Activated naive CD8-positive, alpha-beta T cell treated with anti-CD3 and anti-CD28 coated beads, Interleukin-2, amount 50 U/mL, for 24 hours (primary cell): ENCODE measurements at regions not wholly inside any gene's neighbourhood (a gene's known extent, or its start where the extent isn't known, plus 50 kb on each side); places are given as distances from the start of the nearest gene placed in this dataset.
"Not testable (repeated sequence)": the region's sequence is repeated elsewhere in the genome, so short reads cannot be mapped to it uniquely, and the experiment has no call there.

Source experiments
- ATAC-seq: fragments of 150-1000 bp; cut with Tn5 transposase; one replicate; pipeline ENCODE4 v1.10.0; 2021
- DNase-seq: peaks from one replicate; pipeline ENCODE4 v3.0.0; 2021
- H3K27ac Mint-ChIP-seq: one replicate; pipeline ENCODE4 v1.8.0; 2021; ENCODE audit warnings: mild to moderate bottlenecking, mixed read lengths
- H3K27me3 Mint-ChIP-seq: one replicate; pipeline ENCODE4 v1.8.0; 2021; ENCODE audit warnings: mixed read lengths
- H3K36me3 Mint-ChIP-seq: one replicate; pipeline ENCODE4 v1.8.0; 2021; ENCODE audit warnings: low read depth, mixed read lengths
- H3K4me1 Mint-ChIP-seq: one replicate; pipeline ENCODE4 v1.8.0; 2021; ENCODE audit warnings: mixed read lengths
- H3K4me3 Mint-ChIP-seq: one replicate; pipeline ENCODE4 v1.8.0; 2021; ENCODE audit warnings: mild to moderate bottlenecking, moderate library complexity, mixed read lengths
- H3K9me3 Mint-ChIP-seq: one replicate; pipeline ENCODE4 v1.8.0; 2021; ENCODE audit warnings: mixed read lengths

GRCh38 chr14:55839301-55839947 is 259.4 kb downstream of the KTN1 start:
- ATAC-seq, H3K4me1 Mint-ChIP-seq, DNase-seq, H3K4me3 Mint-ChIP-seq, H3K27me3 Mint-ChIP-seq, H3K36me3 Mint-ChIP-seq, H3K27ac Mint-ChIP-seq, H3K9me3 Mint-ChIP-seq: not testable (repeated sequence)

DNA sequence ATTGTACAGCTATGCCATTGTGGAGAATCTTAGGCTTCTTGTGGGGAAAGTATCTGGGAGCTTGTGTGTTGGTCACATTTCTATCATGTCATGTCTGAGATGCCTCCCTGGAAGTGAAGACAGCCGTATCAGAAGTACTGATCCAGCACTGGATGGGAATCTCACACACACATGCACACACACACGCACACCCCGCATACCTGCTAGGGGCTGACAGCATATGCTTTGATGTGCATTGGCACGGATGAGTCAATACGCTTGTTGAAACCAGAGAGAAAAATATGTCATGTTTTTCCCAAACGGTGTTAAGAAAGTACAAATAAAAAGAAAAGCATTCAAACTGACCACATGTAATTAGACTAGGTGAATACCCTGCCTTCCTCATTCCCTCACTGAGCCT is 260.8 kb downstream of the KTN1 start:
- Mint-ChIP-seq H3K4me3 (no peak overlapping the region), H3K27me3 (peaks cover 2% of the 10 kb centered on the region), H3K27ac (no peak overlapping the region), H3K36me3 (no peaks in the 10 kb centered on the region), H3K9me3 (no peaks in the 10 kb centered on the region), H3K4me1 (no peaks in the 10 kb centered on the region)
- ATAC-seq, result no peak
- DNase-seq, result no peak

GRCh38 chr14:55841625-55842024 is 261.6 kb downstream of the KTN1 start:
- Mint-ChIP-seq H3K27me3 (no peaks in the 10 kb centered on the region), H3K27ac (no peak overlapping the region)
- no peak for ATAC-seq

GRCh38 chr14:55843718-55844403 is 263.9 kb downstream of the KTN1 start:
- ATAC-seq, result no peak
- H3K36me3 Mint-ChIP-seq, result no peaks in the 10 kb centered on the region
- peaks cover 4% of the 10 kb centered on the region for H3K4me1 Mint-ChIP-seq
- no peaks in the 10 kb centered on the region for H3K9me3 Mint-ChIP-seq
- no peaks in the 10 kb centered on the region for H3K27me3 Mint-ChIP-seq
- no peak overlapping the region for H3K27ac Mint-ChIP-seq
- H3K4me3 Mint-ChIP-seq, result no peak overlapping the region
- DNase-seq, result no peak

More at GRCh38 chr14:55841625-55842024, 261.6 kb downstream of the KTN1 start:
- Mint-ChIP-seq H3K4me1 (no peaks in the 10 kb centered on the region), H3K36me3 (no peaks in the 10 kb centered on the region), H3K9me3 (no peaks in the 10 kb centered on the region), H3K4me3 (no peak overlapping the region)
- DNase-seq, result no peak

- H3K9me3 Mint-ChIP-seq, result no peaks in the 10 kb centered on the region
- peaks cover 3% of the 10 kb centered on the region for H3K27me3 Mint-ChIP-seq
- peaks cover 11% of the 10 kb centered on the region for H3K4me1 Mint-ChIP-seq
- ATAC-seq (no peak), DNase-seq (no peak)
- no peak overlapping the region for H3K4me3 Mint-ChIP-seq
- no peak overlapping the region for H3K27ac Mint-ChIP-seq
- H3K36me3 Mint-ChIP-seq, result no peaks in the 10 kb centered on the region
These were observed 266.2 kb downstream of the KTN1 start for GRCh38 chr14:55845963-55846825.

GRCh38 chr14:55846826-55847446 is 266.9 kb downstream of the KTN1 start:
- ATAC-seq, result no peak
- H3K27me3 Mint-ChIP-seq, result peaks cover 3% of the 10 kb centered on the region
- DNase-seq, result no peak

DNA sequence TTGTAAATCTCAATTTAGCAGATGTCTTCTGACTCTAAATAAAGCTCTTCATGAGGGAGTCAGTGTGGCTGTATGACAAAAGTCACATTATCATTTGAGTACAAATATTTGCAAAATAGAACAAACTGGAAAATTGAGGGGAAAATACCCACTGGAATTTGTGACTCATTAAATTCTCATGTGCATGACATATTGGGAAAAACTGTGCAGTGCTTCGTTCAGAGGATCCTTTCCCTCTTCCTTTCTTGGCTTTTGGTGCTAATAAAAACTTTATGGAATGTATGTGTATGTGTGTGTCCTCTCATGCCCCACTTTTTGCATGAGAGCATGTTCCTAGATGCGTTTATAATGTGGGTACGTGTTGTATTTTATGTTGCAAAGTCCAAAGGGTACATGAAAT is 267.8 kb downstream of the KTN1 start:
- H3K27me3 Mint-ChIP-seq, result peaks cover 3% of the 10 kb centered on the region
- H3K9me3 Mint-ChIP-seq, result no peaks in the 10 kb centered on the region
- no peaks in the 10 kb centered on the region for H3K36me3 Mint-ChIP-seq
- peaks cover 11% of the 10 kb centered on the region for H3K4me1 Mint-ChIP-seq
- DNase-seq (no peak), ATAC-seq (no peak)
- H3K4me3 Mint-ChIP-seq, result no peak overlapping the region
- no peak overlapping the region for H3K27ac Mint-ChIP-seq

More at GRCh38 chr14:55846826-55847446, 266.9 kb downstream of the KTN1 start:
- H3K4me3 Mint-ChIP-seq, result no peak overlapping the region
- H3K9me3 Mint-ChIP-seq, result no peaks in the 10 kb centered on the region
- H3K36me3 Mint-ChIP-seq, result no peaks in the 10 kb centered on the region
- peaks cover 11% of the 10 kb centered on the region for H3K4me1 Mint-ChIP-seq
- no peak overlapping the region for H3K27ac Mint-ChIP-seq

- no peak for ATAC-seq
- DNase-seq, result no peak
- no peaks in the 10 kb centered on the region for H3K9me3 Mint-ChIP-seq
- peaks cover 11% of the 10 kb centered on the region for H3K4me1 Mint-ChIP-seq
- H3K4me3 Mint-ChIP-seq, result no peak overlapping the region
- no peak overlapping the region for H3K27ac Mint-ChIP-seq
- H3K36me3 Mint-ChIP-seq, result no peaks in the 10 kb centered on the region
- H3K27me3 Mint-ChIP-seq, result peaks cover 3% of the 10 kb centered on the region
These were observed 269.0 kb downstream of the KTN1 start for GRCh38 chr14:55848964-55849363.

DNA sequence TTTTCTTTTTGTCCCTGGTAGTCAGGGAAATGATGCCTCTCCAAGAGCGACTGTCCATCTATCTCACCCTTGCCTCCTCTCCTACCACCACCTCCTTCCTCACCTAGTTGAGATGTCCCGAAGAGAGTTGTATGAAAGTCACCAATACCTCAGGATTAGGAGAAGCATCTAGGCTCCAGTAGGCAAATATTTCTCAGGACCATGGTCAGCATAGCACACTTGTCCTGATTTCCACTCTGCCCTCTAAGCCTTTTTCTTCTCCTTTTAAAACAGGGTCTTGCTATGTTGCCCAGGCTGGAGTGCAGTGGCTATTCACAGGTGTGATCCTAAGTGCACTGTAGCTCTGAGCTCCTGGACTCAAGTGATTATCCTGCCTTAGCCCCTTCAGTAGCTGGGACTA is 268.4 kb upstream of the PELI2 start:
- Mint-ChIP-seq H3K4me3 (no peak overlapping the region), H3K27me3 (peaks cover 3% of the 10 kb centered on the region), H3K36me3 (no peaks in the 10 kb centered on the region), H3K4me1 (peaks cover 11% of the 10 kb centered on the region), H3K9me3 (no peaks in the 10 kb centered on the region), H3K27ac (no peak overlapping the region)
- ATAC-seq (no peak), DNase-seq (no peak)

GRCh38 chr14:55850825-55851241 is 267.4 kb upstream of the PELI2 start:
- Mint-ChIP-seq H3K36me3 (no peaks in the 10 kb centered on the region), H3K27ac (no peak overlapping the region), H3K9me3 (no peaks in the 10 kb centered on the region), H3K27me3 (peaks cover 3% of the 10 kb centered on the region), H3K4me1 (peaks cover 11% of the 10 kb centered on the region), H3K4me3 (no peak overlapping the region)
- DNase-seq (no peak), ATAC-seq (no peak)

- Mint-ChIP-seq H3K4me3 (no peak overlapping the region), H3K27me3 (peaks cover 3% of the 10 kb centered on the region), H3K36me3 (no peaks in the 10 kb centered on the region), H3K9me3 (no peaks in the 10 kb centered on the region), H3K4me1 (peaks cover 11% of the 10 kb centered on the region), H3K27ac (no peak overlapping the region)
- ATAC-seq (no peak), DNase-seq (no peak)
These were observed 266.9 kb upstream of the PELI2 start for GRCh38 chr14:55851301-55851700.

GRCh38 chr14:55851961-55852360 is 266.2 kb upstream of the PELI2 start:
- ATAC-seq (no peak), DNase-seq (no peak)
- Mint-ChIP-seq H3K4me3 (no peak overlapping the region), H3K4me1 (peaks cover 11% of the 10 kb centered on the region), H3K27ac (no peak overlapping the region), H3K27me3 (peaks cover 3% of the 10 kb centered on the region), H3K9me3 (no peaks in the 10 kb centered on the region), H3K36me3 (no peaks in the 10 kb centered on the region)

GRCh38 chr14:55855751-55856150 is 262.5 kb upstream of the PELI2 start:
- Mint-ChIP-seq H3K27ac (no peak overlapping the region), H3K4me3 (no peak overlapping the region), H3K27me3 (no peaks in the 10 kb centered on the region), H3K36me3 (no peaks in the 10 kb centered on the region), H3K9me3 (peaks cover 16% of the 10 kb centered on the region), H3K4me1 (no peaks in the 10 kb centered on the region)
- ATAC-seq, result no peak
- DNase-seq, result no peak

DNA sequence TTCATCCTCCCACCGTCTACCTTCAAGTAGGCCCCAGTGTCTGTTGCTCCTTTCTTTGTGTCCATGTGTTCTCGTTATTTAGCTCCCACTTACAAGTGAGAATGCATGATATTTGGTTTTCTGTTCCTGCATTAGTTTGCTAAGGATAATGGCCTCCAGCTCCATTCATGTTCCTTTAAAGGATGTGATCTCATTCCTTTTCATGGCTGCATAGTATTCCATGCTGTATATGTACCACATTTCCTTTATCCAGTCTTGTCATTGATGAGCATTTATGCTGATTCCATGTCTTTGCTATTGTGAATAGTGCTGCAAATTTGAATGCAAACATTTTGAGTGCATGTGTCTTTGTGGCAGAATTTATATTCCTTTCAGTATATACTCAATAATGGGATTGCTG is 259.6 kb upstream of the PELI2 start:
- no peak for ATAC-seq
- Mint-ChIP-seq H3K4me1 (no peaks in the 10 kb centered on the region), H3K4me3 (no peak overlapping the region), H3K36me3 (no peaks in the 10 kb centered on the region), H3K9me3 (peaks cover 29% of the 10 kb centered on the region), H3K27ac (no peak overlapping the region), H3K27me3 (peaks cover 4% of the 10 kb centered on the region)
- DNase-seq, result no peak
